ENCODE measurements at regions not wholly inside any gene's neighbourhood (a gene's known extent, or its start where the extent isn't known, plus 50 kb on each side); places are given as distances from the start of the nearest gene placed in this dataset.

DNA sequence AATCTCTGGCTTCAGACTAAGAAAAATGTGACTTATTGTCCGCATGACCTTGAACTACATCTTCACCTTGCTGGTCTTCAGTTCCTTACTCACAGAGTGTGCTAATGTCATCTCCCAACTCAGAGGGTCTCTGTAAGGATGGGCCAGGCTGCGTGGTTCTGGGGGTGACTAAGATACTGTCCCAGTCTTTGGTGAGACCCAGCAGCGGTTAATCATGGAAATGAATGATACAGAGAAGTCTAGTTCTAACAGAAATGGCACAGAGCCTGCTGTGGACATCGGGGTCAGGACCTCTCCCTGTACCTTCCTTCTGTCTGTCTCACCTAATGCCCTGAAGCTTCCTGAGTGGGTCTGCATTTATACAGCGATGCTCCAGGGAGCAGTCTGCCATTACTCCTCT lies 662.7 kb upstream of the HS6ST1 start:
- Histone ChIP-seq H3K4me1 (ENCODE audit: insufficient read depth, low read length) (no peaks in the 10 kb centered on the region), H3K9me3 (ENCODE audit: low read length) (no peaks in the 10 kb centered on the region), H3K27me3 (ENCODE audit: control insufficient read depth in 1 of 2, insufficient read depth in 2 of 2, low read length in 2 of 2) (no peaks in the 10 kb centered on the region), H3K9ac (ENCODE audit: low read length) (no peak overlapping the region), H3K36me3 (ENCODE audit: insufficient read depth, low read length) (no peaks in the 10 kb centered on the region), H3K4me3 (ENCODE audit: low read depth in 1 of 2, low read length in 2 of 2) (no peak overlapping the region), H3K27ac (ENCODE audit: low read depth, low read length) (no peak overlapping the region)

DNA sequence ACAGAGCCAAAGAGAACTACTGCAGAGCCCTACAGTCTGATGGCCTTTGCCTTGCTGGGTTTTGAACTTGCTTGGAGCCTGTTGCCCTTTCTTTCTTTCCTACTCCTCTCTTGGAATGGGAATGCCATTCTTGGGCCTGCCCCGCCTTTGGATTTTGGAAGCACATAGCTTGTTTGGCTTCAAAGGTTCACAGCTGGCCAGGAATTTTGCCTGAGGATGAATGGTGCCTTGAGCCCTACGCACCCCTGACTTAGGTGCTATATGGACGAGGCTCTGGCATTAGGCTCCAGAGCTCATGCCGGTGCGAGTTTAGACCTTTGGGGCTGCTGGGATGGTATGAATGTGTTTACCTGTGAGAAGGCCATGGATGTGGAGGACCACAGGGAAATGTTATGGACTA lies 663.3 kb upstream of the HS6ST1 start:
- no peak overlapping the region for H3K27ac ChIP-seq (ENCODE audit: low read depth, low read length)
- no peaks in the 10 kb centered on the region for H3K27me3 ChIP-seq (ENCODE audit: control insufficient read depth in 1 of 2, insufficient read depth in 2 of 2, low read length in 2 of 2)
- no peaks in the 10 kb centered on the region for H3K36me3 ChIP-seq (ENCODE audit: insufficient read depth, low read length)
- no peak overlapping the region for H3K4me3 ChIP-seq (ENCODE audit: low read depth in 1 of 2, low read length in 2 of 2)
- no peak overlapping the region for H3K9ac ChIP-seq (ENCODE audit: low read length)
- H3K9me3 ChIP-seq (ENCODE audit: low read length), result no peaks in the 10 kb centered on the region
- H3K4me1 ChIP-seq (ENCODE audit: insufficient read depth, low read length), result no peaks in the 10 kb centered on the region

- H3K9me3 ChIP-seq (ENCODE audit: low read length), result no peaks in the 10 kb centered on the region
- no peaks in the 10 kb centered on the region for H3K4me1 ChIP-seq (ENCODE audit: insufficient read depth, low read length)
Observed at GRCh38 chr2:128982670-128983069, 664.0 kb upstream of the HS6ST1 start.

GRCh38 chr2:128983094-128983493 lies 664.4 kb upstream of the HS6ST1 start:
- Histone ChIP-seq H3K4me3 (ENCODE audit: low read depth in 1 of 2, low read length in 2 of 2) (no peak overlapping the region), H3K9ac (ENCODE audit: low read length) (no peak overlapping the region), H3K27ac (ENCODE audit: low read depth, low read length) (no peak overlapping the region), H3K27me3 (ENCODE audit: control insufficient read depth in 1 of 2, insufficient read depth in 2 of 2, low read length in 2 of 2) (no peaks in the 10 kb centered on the region), H3K36me3 (ENCODE audit: insufficient read depth, low read length) (no peaks in the 10 kb centered on the region), H3K9me3 (ENCODE audit: low read length) (no peaks in the 10 kb centered on the region), H3K4me1 (ENCODE audit: insufficient read depth, low read length) (no peaks in the 10 kb centered on the region)

More at GRCh38 chr2:128982670-128983069, 664.0 kb upstream of the HS6ST1 start:
- Histone ChIP-seq H3K9ac (ENCODE audit: low read length) (no peak overlapping the region), H3K27me3 (ENCODE audit: control insufficient read depth in 1 of 2, insufficient read depth in 2 of 2, low read length in 2 of 2) (no peaks in the 10 kb centered on the region), H3K27ac (ENCODE audit: low read depth, low read length) (no peak overlapping the region), H3K36me3 (ENCODE audit: insufficient read depth, low read length) (no peaks in the 10 kb centered on the region), H3K4me3 (ENCODE audit: low read depth in 1 of 2, low read length in 2 of 2) (no peak overlapping the region)

- Histone ChIP-seq H3K36me3 (ENCODE audit: insufficient read depth, low read length) (no peaks in the 10 kb centered on the region), H3K9me3 (ENCODE audit: low read length) (no peaks in the 10 kb centered on the region), H3K27ac (ENCODE audit: low read depth, low read length) (no peak overlapping the region), H3K4me3 (ENCODE audit: low read depth in 1 of 2, low read length in 2 of 2) (no peak overlapping the region), H3K4me1 (ENCODE audit: insufficient read depth, low read length) (no peaks in the 10 kb centered on the region), H3K9ac (ENCODE audit: low read length) (no peak overlapping the region), H3K27me3 (ENCODE audit: control insufficient read depth in 1 of 2, insufficient read depth in 2 of 2, low read length in 2 of 2) (no peaks in the 10 kb centered on the region)
Observed at GRCh38 chr2:128984081-128984480, 665.4 kb upstream of the HS6ST1 start.

DNA sequence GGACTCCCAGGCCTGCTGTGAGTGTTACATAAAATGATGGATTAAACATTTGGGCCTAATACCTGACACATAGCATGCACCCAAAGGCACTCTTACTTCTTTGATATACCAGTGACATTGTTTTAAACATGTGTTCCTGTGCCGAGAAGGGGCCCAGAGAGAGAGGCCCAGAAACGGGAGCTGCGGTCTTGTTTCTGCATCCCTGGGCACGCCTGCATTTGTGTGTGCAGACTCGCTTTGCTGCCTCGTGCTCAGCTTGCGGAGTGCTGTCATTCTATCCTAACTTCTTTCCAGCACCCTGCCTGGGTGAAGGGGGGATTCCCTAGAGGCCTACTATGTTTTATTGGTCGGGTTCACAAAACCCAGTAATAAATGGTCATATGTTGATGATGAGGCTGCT lies 666.2 kb upstream of the HS6ST1 start:
- H3K4me1 ChIP-seq (ENCODE audit: insufficient read depth, low read length), result no peaks in the 10 kb centered on the region
- H3K9me3 ChIP-seq (ENCODE audit: low read length), result no peaks in the 10 kb centered on the region
- no peaks in the 10 kb centered on the region for H3K36me3 ChIP-seq (ENCODE audit: insufficient read depth, low read length)
- no peak overlapping the region for H3K9ac ChIP-seq (ENCODE audit: low read length)
- no peak overlapping the region for H3K27ac ChIP-seq (ENCODE audit: low read depth, low read length)
- H3K27me3 ChIP-seq (ENCODE audit: control insufficient read depth in 1 of 2, insufficient read depth in 2 of 2, low read length in 2 of 2), result no peaks in the 10 kb centered on the region
- no peak overlapping the region for H3K4me3 ChIP-seq (ENCODE audit: low read depth in 1 of 2, low read length in 2 of 2)

DNA sequence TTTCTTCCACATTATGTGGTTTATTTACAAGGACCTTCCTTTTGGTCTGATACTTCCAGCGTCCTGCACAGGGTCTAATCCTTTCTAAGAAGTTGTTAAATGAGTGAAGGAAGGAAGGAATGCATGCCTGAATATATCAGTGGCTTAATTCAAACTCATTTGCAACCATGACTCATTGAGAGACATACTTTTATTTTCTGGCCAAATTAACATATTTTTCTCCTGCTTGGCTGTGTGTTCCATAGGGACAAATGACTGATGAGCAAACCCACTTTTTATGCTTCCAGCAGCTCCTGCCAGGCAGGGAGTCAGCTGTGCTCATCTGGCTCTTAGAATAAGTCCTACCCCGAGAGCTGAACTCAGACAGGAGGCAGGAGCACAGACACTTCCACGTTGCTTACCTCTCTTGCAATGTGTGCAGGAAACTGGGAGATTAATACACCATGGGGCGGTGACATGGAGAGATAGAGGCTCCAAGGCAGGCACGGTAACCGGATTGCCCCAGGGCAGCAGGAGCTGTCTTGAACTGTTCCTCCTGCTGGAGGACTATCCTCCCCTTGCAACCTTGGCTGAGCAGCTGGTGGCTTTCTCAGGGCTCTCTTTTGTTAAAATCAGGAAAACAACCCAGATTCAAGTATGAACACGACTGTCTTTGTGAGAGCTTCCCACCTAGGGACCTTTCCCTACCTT lies 667.5 kb upstream of the HS6ST1 start:
- Histone ChIP-seq H3K9me3 (ENCODE audit: low read length) (no peaks in the 10 kb centered on the region), H3K4me3 (ENCODE audit: low read depth in 1 of 2, low read length in 2 of 2) (no peak overlapping the region), H3K4me1 (ENCODE audit: insufficient read depth, low read length) (no peaks in the 10 kb centered on the region), H3K27ac (ENCODE audit: low read depth, low read length) (no peak overlapping the region), H3K27me3 (ENCODE audit: control insufficient read depth in 1 of 2, insufficient read depth in 2 of 2, low read length in 2 of 2) (no peaks in the 10 kb centered on the region), H3K36me3 (ENCODE audit: insufficient read depth, low read length) (no peaks in the 10 kb centered on the region), H3K9ac (ENCODE audit: low read length) (no peak overlapping the region)

DNA sequence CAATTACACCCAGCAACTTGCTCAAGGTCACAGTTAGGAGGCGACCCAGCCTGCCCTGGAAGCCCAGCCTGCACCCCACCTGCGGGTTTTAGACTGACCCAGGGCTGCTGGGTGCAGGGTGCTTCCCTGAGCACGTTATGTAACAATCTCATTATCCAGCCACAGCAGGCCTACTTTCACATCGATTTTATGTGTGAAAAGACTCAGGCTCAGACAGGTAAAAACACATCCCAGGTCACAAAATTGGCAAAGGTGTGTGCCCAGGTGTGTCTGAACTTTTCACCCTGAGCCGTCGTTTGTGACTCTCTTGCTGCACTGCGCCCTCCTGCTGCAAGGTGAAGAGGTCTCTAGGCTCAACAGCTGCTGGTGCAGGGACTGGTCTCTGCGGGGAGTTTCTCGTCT lies 668.2 kb upstream of the HS6ST1 start:
- no peaks in the 10 kb centered on the region for H3K9me3 ChIP-seq (ENCODE audit: low read length)
- H3K4me1 ChIP-seq (ENCODE audit: insufficient read depth, low read length), result no peaks in the 10 kb centered on the region
- H3K9ac ChIP-seq (ENCODE audit: low read length), result no peak overlapping the region
- no peaks in the 10 kb centered on the region for H3K27me3 ChIP-seq (ENCODE audit: control insufficient read depth in 1 of 2, insufficient read depth in 2 of 2, low read length in 2 of 2)
- H3K27ac ChIP-seq (ENCODE audit: low read depth, low read length), result no peak overlapping the region
- no peaks in the 10 kb centered on the region for H3K36me3 ChIP-seq (ENCODE audit: insufficient read depth, low read length)
- H3K4me3 ChIP-seq (ENCODE audit: low read depth in 1 of 2, low read length in 2 of 2), result no peak overlapping the region

GRCh38 chr2:128988326-128988725 lies 669.7 kb upstream of the HS6ST1 start:
- Histone ChIP-seq H3K4me3 (ENCODE audit: low read depth in 1 of 2, low read length in 2 of 2) (no peak overlapping the region), H3K4me1 (ENCODE audit: insufficient read depth, low read length) (no peaks in the 10 kb centered on the region), H3K27ac (ENCODE audit: low read depth, low read length) (no peak overlapping the region), H3K9ac (ENCODE audit: low read length) (no peak overlapping the region), H3K36me3 (ENCODE audit: insufficient read depth, low read length) (no peaks in the 10 kb centered on the region), H3K9me3 (ENCODE audit: low read length) (no peaks in the 10 kb centered on the region), H3K27me3 (ENCODE audit: control insufficient read depth in 1 of 2, insufficient read depth in 2 of 2, low read length in 2 of 2) (no peaks in the 10 kb centered on the region)

DNA sequence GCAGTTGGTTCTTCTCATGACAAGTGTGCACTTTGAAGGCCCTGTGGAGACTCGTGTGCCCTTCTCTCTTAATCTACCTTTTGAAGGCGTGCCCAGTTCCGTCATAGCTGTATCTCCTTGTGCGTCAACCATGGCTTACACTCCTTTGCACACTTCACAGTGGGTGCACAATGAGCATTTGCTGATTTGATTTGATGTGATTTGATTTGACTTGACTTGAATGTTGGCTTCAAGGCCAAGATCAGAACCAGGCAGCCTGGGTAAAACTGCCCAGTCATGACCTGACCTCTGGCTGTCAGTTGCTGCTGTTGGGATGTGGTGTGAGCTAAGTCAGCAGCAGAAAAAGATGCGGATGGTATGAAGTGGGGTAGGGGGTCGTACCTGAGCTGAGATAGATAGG lies 670.3 kb upstream of the HS6ST1 start:
- Histone ChIP-seq H3K36me3 (ENCODE audit: insufficient read depth, low read length) (no peaks in the 10 kb centered on the region), H3K9me3 (ENCODE audit: low read length) (no peaks in the 10 kb centered on the region), H3K27me3 (ENCODE audit: control insufficient read depth in 1 of 2, insufficient read depth in 2 of 2, low read length in 2 of 2) (no peaks in the 10 kb centered on the region), H3K9ac (ENCODE audit: low read length) (no peak overlapping the region), H3K4me3 (ENCODE audit: low read depth in 1 of 2, low read length in 2 of 2) (no peak overlapping the region), H3K4me1 (ENCODE audit: insufficient read depth, low read length) (no peaks in the 10 kb centered on the region), H3K27ac (ENCODE audit: low read depth, low read length) (no peak overlapping the region)

DNA sequence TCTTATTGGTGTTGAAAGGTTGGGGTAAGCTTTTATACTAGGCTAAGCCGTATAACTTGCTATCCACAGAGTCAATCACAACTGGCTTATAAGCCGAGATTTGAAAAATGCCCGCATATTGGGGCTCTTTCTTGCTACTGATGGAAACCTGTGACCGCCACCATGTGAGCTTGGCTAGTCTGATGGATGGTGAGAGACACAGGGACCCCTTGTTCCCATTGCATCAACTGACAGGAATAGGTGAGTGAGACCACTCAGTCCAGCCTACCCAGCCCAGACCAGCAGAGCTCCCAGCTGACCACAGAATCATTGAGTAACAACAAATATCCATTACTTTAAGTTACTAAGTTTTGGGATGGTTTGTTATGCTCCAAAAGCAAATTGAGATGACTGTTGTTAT lies 676.4 kb upstream of the HS6ST1 start:
- H3K36me3 ChIP-seq (ENCODE audit: insufficient read depth, low read length), result no peaks in the 10 kb centered on the region
- H3K27me3 ChIP-seq (ENCODE audit: control insufficient read depth in 1 of 2, insufficient read depth in 2 of 2, low read length in 2 of 2), result no peaks in the 10 kb centered on the region
- no peak overlapping the region for H3K9ac ChIP-seq (ENCODE audit: low read length)
- no peaks in the 10 kb centered on the region for H3K4me1 ChIP-seq (ENCODE audit: insufficient read depth, low read length)
- H3K27ac ChIP-seq (ENCODE audit: low read depth, low read length), result no peak overlapping the region
- no peaks in the 10 kb centered on the region for H3K9me3 ChIP-seq (ENCODE audit: low read length)
- H3K4me3 ChIP-seq (ENCODE audit: low read depth in 1 of 2, low read length in 2 of 2), result no peak overlapping the region

DNA sequence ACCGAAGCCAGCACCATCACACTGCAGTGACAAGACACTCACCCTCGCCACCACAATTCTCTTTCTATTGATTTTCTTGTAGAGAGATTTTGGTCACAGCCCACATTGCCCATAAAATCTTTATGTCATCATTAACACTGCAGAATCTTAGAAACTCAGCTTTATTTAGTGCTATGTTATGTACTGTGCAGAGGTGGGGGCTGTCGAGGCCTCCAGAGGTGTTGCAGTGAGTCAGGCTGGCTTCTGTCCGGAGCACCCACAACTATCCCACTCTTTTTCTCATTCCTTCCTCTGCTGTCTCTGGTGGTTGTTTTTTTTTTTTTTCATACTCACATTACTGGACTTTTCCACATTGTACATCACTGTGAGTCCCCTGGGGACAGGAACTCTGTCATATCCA lies 677.4 kb upstream of the HS6ST1 start:
- Histone ChIP-seq H3K27me3 (ENCODE audit: control insufficient read depth in 1 of 2, insufficient read depth in 2 of 2, low read length in 2 of 2) (no peaks in the 10 kb centered on the region), H3K27ac (ENCODE audit: low read depth, low read length) (no peak overlapping the region), H3K36me3 (ENCODE audit: insufficient read depth, low read length) (no peaks in the 10 kb centered on the region), H3K4me3 (ENCODE audit: low read depth in 1 of 2, low read length in 2 of 2) (no peak overlapping the region), H3K9me3 (ENCODE audit: low read length) (no peaks in the 10 kb centered on the region), H3K4me1 (ENCODE audit: insufficient read depth, low read length) (no peaks in the 10 kb centered on the region), H3K9ac (ENCODE audit: low read length) (no peak overlapping the region)

Measured in muscle layer of colon (tissue), 2 donors.